ENCODE measurements at regions not wholly inside any gene's neighbourhood (a gene's known extent, or its start where the extent isn't known, plus 50 kb on each side); places are given as distances from the start of the nearest gene placed in this dataset.

DNA sequence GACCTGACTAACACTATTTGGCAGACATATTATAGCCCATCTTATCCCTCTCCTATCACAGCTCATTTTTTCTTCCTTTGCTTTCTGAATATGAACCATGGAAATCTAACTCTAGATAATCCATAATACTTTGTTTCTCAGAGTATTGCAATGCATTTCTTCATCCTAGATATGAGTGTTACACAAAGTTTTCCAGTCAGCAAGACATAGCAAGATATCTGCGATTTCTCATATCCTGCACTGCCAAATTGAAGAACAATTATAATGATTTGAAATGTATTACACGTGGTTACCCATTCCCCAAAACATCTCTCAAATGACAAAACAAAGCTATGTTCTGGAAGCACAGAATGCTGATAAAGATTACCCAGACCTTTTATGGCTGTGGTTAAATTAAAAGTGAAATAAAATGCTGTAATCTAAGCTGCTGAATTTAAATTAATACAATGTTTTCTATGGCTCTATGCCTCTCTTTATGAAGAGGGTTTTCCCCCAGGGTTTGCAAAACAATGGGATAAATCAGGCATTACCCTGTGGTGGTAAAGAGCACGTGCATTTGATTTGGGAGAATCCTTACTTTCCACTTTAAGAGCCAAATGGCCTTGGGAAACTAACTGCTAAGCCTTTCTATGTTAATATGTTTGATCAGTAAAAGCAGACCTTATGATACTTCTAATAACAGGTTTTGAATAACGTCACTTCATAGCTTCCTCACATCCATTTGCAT lies 1291.0 kb upstream of the CNTN5 start:
- Histone ChIP-seq H3K27ac (ENCODE audit: low read length) (no peak overlapping the region), H3K9me3 (ENCODE audit: insufficient read depth, low read length) (no peaks in the 10 kb centered on the region), H4K20me1 (ENCODE audit: insufficient read depth, low read length) (no peaks in the 10 kb centered on the region), H2AFZ (ENCODE audit: low read depth, low read length) (no peak overlapping the region), H3K4me1 (ENCODE audit: low read length) (no peaks in the 10 kb centered on the region), H3K27me3 (ENCODE audit: low read depth, low read length) (no peaks in the 10 kb centered on the region), H3K4me2 (ENCODE audit: low read length) (no peak overlapping the region), H3K36me3 (replicated peaks; ENCODE audit: low read depth, low read length) (no peaks in the 10 kb centered on the region), H3K79me2 (ENCODE audit: low read length) (no peaks in the 10 kb centered on the region), H3K9ac (ENCODE audit: low read length) (no peak overlapping the region), H3K4me3 (ENCODE audit: low read length) (no peak overlapping the region)
- no peak for TF ChIP-seq CTCF (IDR thresholded peaks at IDR 0.05; ENCODE audit: low read depth, low read length)
- TF ChIP-seq EZH2phosphoT487 (IDR thresholded peaks at IDR 0.05; ENCODE audit: low read depth) = no peak

GRCh38 chr11:97732011-97732632 lies 1288.6 kb upstream of the CNTN5 start:
- Histone ChIP-seq H3K9ac (ENCODE audit: low read length) (no peak overlapping the region), H3K9me3 (ENCODE audit: insufficient read depth, low read length) (no peaks in the 10 kb centered on the region), H3K4me2 (ENCODE audit: low read length) (no peak overlapping the region), H3K79me2 (ENCODE audit: low read length) (no peaks in the 10 kb centered on the region), H3K36me3 (replicated peaks; ENCODE audit: low read depth, low read length) (no peaks in the 10 kb centered on the region), H3K4me3 (ENCODE audit: low read length) (no peak overlapping the region), H3K27me3 (ENCODE audit: low read depth, low read length) (no peaks in the 10 kb centered on the region), H2AFZ (ENCODE audit: low read depth, low read length) (no peak overlapping the region), H4K20me1 (ENCODE audit: insufficient read depth, low read length) (no peaks in the 10 kb centered on the region), H3K4me1 (ENCODE audit: low read length) (no peaks in the 10 kb centered on the region), H3K27ac (ENCODE audit: low read length) (no peak overlapping the region)
- TF ChIP-seq CTCF (IDR thresholded peaks at IDR 0.05; ENCODE audit: low read depth, low read length) = no peak
- no peak for TF ChIP-seq EZH2phosphoT487 (IDR thresholded peaks at IDR 0.05; ENCODE audit: low read depth)

GRCh38 chr11:97738751-97739150 lies 1282.0 kb upstream of the CNTN5 start:
- H3K36me3 ChIP-seq (replicated peaks; ENCODE audit: low read depth, low read length) = no peaks in the 10 kb centered on the region
- no peaks in the 10 kb centered on the region; the same call in 1 of the 2 replicates for H3K9me3 ChIP-seq (ENCODE audit: insufficient read depth, low read length)
- H3K27me3 ChIP-seq (ENCODE audit: low read depth, low read length) = no peaks in the 10 kb centered on the region
- no peaks in the 10 kb centered on the region for H3K79me2 ChIP-seq (ENCODE audit: low read length)
- no peak overlapping the region for H3K4me2 ChIP-seq (ENCODE audit: low read length)
- H3K4me3 ChIP-seq (ENCODE audit: low read length) = no peak overlapping the region
- no peak overlapping the region for H3K9ac ChIP-seq (ENCODE audit: low read length)
- TF ChIP-seq CTCF (IDR thresholded peaks at IDR 0.05; ENCODE audit: low read depth, low read length) (no peak), EZH2phosphoT487 (IDR thresholded peaks at IDR 0.05; ENCODE audit: low read depth) (no peak)
- no peak overlapping the region for H2AFZ ChIP-seq (ENCODE audit: low read depth, low read length)
- no peaks in the 10 kb centered on the region for H4K20me1 ChIP-seq (ENCODE audit: insufficient read depth, low read length)
- H3K27ac ChIP-seq (ENCODE audit: low read length) = no peak overlapping the region
- H3K4me1 ChIP-seq (ENCODE audit: low read length) = peaks cover 5% of the 10 kb centered on the region; the same call in 1 of the 2 replicates

DNA sequence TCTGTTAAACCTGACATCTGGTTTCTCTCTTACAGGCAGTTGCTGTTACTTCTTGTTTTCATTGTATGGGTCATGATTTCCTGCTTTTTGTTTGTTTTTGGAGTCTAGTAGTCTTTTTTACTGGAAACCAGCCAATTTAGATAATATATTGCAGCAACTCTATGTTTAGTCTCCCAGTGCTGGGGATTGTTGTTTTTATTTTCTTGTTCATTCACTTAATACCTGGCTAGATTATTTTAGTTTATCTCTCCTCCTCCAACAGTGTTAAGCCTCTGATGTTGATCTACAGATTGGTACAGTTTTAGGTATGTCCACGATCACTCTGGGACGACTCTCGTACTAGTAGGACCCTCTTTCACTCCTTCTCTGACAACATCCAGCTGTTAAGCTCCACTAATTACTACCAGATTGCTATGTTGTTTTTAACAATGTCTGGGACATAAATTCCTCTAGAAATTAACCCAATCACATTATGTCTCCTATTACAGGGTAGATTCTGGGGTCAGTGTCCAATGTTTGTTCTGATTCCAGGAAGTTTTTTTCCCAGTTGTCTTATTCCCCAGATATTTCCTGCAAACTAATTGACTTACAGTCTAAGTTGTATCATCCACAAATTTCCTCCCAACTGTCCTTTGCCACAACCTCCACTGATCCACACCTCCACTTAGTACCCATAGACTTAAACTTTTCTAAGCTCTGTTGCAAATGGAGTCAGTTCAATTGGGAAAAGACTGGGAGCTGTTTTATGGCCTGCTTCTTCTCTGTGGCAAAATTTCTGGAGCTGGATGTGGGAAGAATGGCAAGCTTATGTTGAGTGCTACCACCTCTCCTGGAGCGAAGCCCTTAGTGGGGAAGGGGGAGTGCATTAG lies 1280.6 kb upstream of the CNTN5 start:
- H3K9me3 ChIP-seq (ENCODE audit: insufficient read depth, low read length) = no peaks in the 10 kb centered on the region; the same call in 1 of the 2 replicates
- no peaks in the 10 kb centered on the region for H3K27me3 ChIP-seq (ENCODE audit: low read depth, low read length)
- TF ChIP-seq CTCF (IDR thresholded peaks at IDR 0.05; ENCODE audit: low read depth, low read length) (no peak), EZH2phosphoT487 (IDR thresholded peaks at IDR 0.05; ENCODE audit: low read depth) (no peak)
- H2AFZ ChIP-seq (ENCODE audit: low read depth, low read length) = no peak overlapping the region
- H3K9ac ChIP-seq (ENCODE audit: low read length) = no peak overlapping the region
- peaks cover 5% of the 10 kb centered on the region; the same call in 1 of the 2 replicates for H3K4me1 ChIP-seq (ENCODE audit: low read length)
- no peaks in the 10 kb centered on the region for H4K20me1 ChIP-seq (ENCODE audit: insufficient read depth, low read length)
- no peak overlapping the region for H3K27ac ChIP-seq (ENCODE audit: low read length)
- no peak overlapping the region for H3K4me2 ChIP-seq (ENCODE audit: low read length)
- H3K79me2 ChIP-seq (ENCODE audit: low read length) = no peaks in the 10 kb centered on the region
- no peaks in the 10 kb centered on the region for H3K36me3 ChIP-seq (replicated peaks; ENCODE audit: low read depth, low read length)
- no peak overlapping the region for H3K4me3 ChIP-seq (ENCODE audit: low read length)

All from OCI-LY3 (cell line).